Adrenal gland (tissue), 9 donors: ENCODE measurements at regions not wholly inside any gene's neighbourhood (a gene's known extent, or its start where the extent isn't known, plus 50 kb on each side); places are given as distances from the start of the nearest gene placed in this dataset.
A peak's percentile ranks its signal among the peaks of the same experiment; 100 is the strongest.

ENCODE experiments used
- DNase-seq, 7 donors: peaks; one replicate each; pipeline ENCODE4 v3.0.0-alpha.2; 2019 to 2020
- H3K27ac ChIP-seq, 5 donors: fragments of 200-600 bp; sonication (generic) in 4 of 5; 1 replicate in 3 of 5; 2 replicates in 2 of 5; pipeline versions ENCODE4 v1.5.1 to v1.8.0; 2016 to 2020; ENCODE audit warnings: mild to moderate bottlenecking in 1 of 5
- H3K27me3 ChIP-seq: fragments of 200-600 bp; 2 replicates; pipeline ENCODE4 v1.8.0; 2021
- H3K36me3 ChIP-seq, 2 donors: fragments of 200-600 bp; replicated peaks in 1 of 2; 1 replicate in 1 of 2; 2 replicates in 1 of 2; pipeline versions ENCODE4 v1.5.1 to v1.8.0; 2018 to 2022
- H3K4me1 ChIP-seq, 2 donors: fragments of 200-600 bp; replicated peaks in 1 of 2; 1 replicate in 1 of 2; 2 replicates in 1 of 2; pipeline versions ENCODE4 v1.5.1 to v1.8.0; 2018 to 2021
- H3K4me3 ChIP-seq, 4 donors: fragments of 200-600 bp; sonication (generic) in 3 of 4; one replicate each; pipeline ENCODE4 v1.5.1; 2016 to 2018
- H3K9me3 ChIP-seq, 3 donors: fragments of 200-600 bp; sonication (generic) in 1 of 3; replicated peaks in 1 of 3; 1 replicate in 2 of 3; 2 replicates in 1 of 3; pipeline versions ENCODE4 v1.5.1 to v1.8.0; 2016 to 2021
- POLR2A ChIP-seq, 2 donors: fragments of 450-650 bp; IDR thresholded peaks; one replicate each; pipeline ENCODE4 v1.6.1; 2017; ENCODE audit warnings: antibody characterized with exemption in 2 of 2, mild to moderate bottlenecking in 2 of 2, moderate library complexity in 1 of 2
- WGBS, 4 donors: extraction: QIAGEN DNeasy Blood & Tissue Kit in 2 of 4; methylation state at CpG; one replicate each; pipeline versions ENCODE4 v1.1.5 to v1.1.7; 2013 to 2017; 5-methylcytosine and 5-hydroxymethylcytosine counted together
- intact Hi-C, 2 donors: fragments of 100-400 bp; cut with DNase I; formaldehyde crosslinking; loops; one replicate each; pipeline versions ENCODE4 v1.14.1 to v1.15.0; 2022 to 2023
- TF ChIP-seq, protein P1 (sequence below), 6 experiments: fragments of 450-650 bp in 4 of 6; fragments of 200-600 bp in 2 of 6; sonication (generic) in 1 of 6; IDR thresholded peaks; 1 replicate in 5 of 6; 2 replicates in 1 of 6; pipeline versions ENCODE4 v1.5.1 to v1.8.0; 2016 to 2021; ENCODE audit warnings: antibody characterized with exemption in 6 of 6, mild to moderate bottlenecking in 2 of 6, moderate library complexity in 1 of 6
- donor health status: healthy with polysubstance abuse.
- donor health status: Bipolar disorder and iron deficiency.
- donor health status: DM: yes; HTN: yes; CAD: no.
- donor health status: DM: no; HTN: no; CAD: no.
- donor health status: DM: no; HTN: no; CAD: no.

DNA sequence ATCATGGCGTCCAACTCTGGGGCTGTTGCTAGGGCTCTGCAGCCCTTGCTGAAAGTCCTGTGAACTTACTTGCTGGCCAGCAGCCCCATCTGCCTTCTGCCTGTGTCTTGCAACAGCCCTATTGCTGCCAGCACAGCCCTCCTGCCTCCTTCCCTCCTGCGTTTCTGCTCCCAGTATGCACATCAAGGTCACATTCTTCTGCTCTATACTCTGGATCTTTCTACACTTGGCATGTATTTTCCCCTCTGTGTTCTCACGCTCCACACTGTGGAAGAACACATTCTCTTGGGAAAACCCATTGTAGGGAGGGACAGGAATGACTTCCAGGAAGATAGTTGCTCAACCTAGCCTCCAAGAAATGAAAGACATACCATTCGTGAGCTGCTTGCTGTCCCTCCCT lies 80.9 kb upstream of the PHACTR2 start:
- intact Hi-C loops = no loop called here
- Histone ChIP-seq H3K4me3 (no peak overlapping the region), H3K4me1 (no peaks in the 10 kb centered on the region), H3K27ac (peak overlapping the region in 1 of 5 donors; percentile 64), H3K36me3 (no peaks in the 10 kb centered on the region), H3K27me3 (no peaks in the 10 kb centered on the region), H3K9me3 (no peaks in the 10 kb centered on the region)
- TF ChIP-seq POLR2A (IDR thresholded peaks at IDR 0.05) = no peak
- TF ChIP-seq, protein P1, sequence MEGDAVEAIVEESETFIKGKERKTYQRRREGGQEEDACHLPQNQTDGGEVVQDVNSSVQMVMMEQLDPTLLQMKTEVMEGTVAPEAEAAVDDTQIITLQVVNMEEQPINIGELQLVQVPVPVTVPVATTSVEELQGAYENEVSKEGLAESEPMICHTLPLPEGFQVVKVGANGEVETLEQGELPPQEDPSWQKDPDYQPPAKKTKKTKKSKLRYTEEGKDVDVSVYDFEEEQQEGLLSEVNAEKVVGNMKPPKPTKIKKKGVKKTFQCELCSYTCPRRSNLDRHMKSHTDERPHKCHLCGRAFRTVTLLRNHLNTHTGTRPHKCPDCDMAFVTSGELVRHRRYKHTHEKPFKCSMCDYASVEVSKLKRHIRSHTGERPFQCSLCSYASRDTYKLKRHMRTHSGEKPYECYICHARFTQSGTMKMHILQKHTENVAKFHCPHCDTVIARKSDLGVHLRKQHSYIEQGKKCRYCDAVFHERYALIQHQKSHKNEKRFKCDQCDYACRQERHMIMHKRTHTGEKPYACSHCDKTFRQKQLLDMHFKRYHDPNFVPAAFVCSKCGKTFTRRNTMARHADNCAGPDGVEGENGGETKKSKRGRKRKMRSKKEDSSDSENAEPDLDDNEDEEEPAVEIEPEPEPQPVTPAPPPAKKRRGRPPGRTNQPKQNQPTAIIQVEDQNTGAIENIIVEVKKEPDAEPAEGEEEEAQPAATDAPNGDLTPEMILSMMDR (IDR thresholded peaks at IDR 0.05) = peak in 2 of 6 experiments; percentile 5 to 33
- 31 to 47% (median 38%) methylated on average over 4 of the region's 4 CpGs for WGBS, 4 donors
- peak; percentile 40 to 89 (median 80) for DNase-seq

- Histone ChIP-seq H3K27me3 (no peaks in the 10 kb centered on the region), H3K27ac (peak overlapping the region in 1 of 5 donors; percentile 24), H3K4me1 (no peaks in the 10 kb centered on the region), H3K4me3 (no peak overlapping the region), H3K9me3 (no peaks in the 10 kb centered on the region), H3K36me3 (no peaks in the 10 kb centered on the region)
- intact Hi-C loops = no loop called here
- TF ChIP-seq, protein P1 (IDR thresholded peaks at IDR 0.05) = no peak
- TF ChIP-seq POLR2A (IDR thresholded peaks at IDR 0.05) = no peak
- 70 to 85% (median 83%) methylated on average over 5 of the region's 5 CpGs for WGBS, 4 donors
- DNase-seq = no peak
Observed at GRCh38 chr6:143595251-143596036, 82.3 kb upstream of the PHACTR2 start.

DNA sequence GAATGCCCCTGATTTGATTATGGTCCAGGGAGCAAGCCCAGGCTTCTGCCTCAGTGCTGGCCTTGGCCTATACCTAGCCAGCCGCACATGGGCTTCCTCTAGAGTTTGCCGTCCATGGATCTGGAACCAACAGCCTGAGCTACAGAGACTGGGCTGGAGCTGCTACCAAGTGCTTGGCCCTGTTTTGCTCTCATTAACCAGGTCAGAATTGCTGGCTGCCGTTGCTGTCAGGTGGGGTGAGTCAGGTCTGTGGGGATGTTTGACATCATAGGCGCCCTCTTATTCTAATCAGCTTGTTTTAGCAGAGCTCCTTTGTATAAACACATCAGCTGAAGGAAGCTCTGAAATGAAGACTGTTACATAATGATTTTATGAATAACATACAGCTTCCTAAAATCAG lies 83.1 kb upstream of the PHACTR2 start:
- Histone ChIP-seq H3K27ac (no peak overlapping the region), H3K4me1 (no peaks in the 10 kb centered on the region), H3K36me3 (no peaks in the 10 kb centered on the region), H3K9me3 (no peaks in the 10 kb centered on the region), H3K27me3 (no peaks in the 10 kb centered on the region), H3K4me3 (no peak overlapping the region)
- WGBS, 4 donors = 68 to 82% (median 77%) methylated on average over 4 of the region's 4 CpGs
- TF ChIP-seq POLR2A (IDR thresholded peaks at IDR 0.05) = no peak
- TF ChIP-seq, protein P1 (IDR thresholded peaks at IDR 0.05) = no peak
- intact Hi-C loops = no loop called here
- DNase-seq = peak in 4 of 7 donors; percentile 23 to 52 (median 30)

DNA sequence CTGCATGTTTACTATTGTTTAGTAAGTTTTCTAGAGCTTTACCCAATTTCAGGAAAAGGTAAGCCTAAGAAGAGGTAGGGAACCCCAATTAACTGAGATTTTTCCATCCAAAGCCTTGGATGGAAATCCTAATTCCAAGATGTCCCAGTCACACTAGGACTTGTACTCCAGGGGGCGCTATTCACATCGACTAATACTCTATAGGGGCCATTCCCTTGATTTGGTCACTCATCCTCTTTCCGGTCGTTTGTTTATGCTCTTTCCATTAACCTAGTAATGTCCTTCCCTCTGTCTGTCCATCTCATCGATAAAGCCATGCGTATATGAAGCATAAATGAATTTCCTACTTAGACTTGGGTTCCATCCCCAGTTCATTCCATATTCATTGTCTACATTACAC lies 80.8 kb upstream of the FUCA2 start:
- Histone ChIP-seq H3K27ac (no peak overlapping the region), H3K36me3 (no peaks in the 10 kb centered on the region), H3K4me1 (no peaks in the 10 kb centered on the region), H3K27me3 (no peaks in the 10 kb centered on the region), H3K4me3 (no peak overlapping the region), H3K9me3 (no peaks in the 10 kb centered on the region)
- DNase-seq = no peak
- WGBS, 4 donors = 80 to 84% (median 81%) methylated on average over 6 of the region's 6 CpGs
- intact Hi-C loops = no loop called here
- TF ChIP-seq, protein P1 (IDR thresholded peaks at IDR 0.05) = peak in 3 of 6 experiments; percentile 17 to 33 (median 20)
- no peak for TF ChIP-seq POLR2A (IDR thresholded peaks at IDR 0.05)
